K562 (cell line): ENCODE measurements at regions not wholly inside any gene's neighbourhood (a gene's known extent, or its start where the extent isn't known, plus 50 kb on each side); places are given as distances from the start of the nearest gene placed in this dataset.
A peak's percentile ranks its signal among the peaks of the same experiment; 100 is the strongest.

Source experiments
- ATAC-seq: fragments of 200-7000 bp; cut with Tn5 transposase; 3 replicates; pipeline ENCODE4 v1.9.1; 2020; ENCODE audit warnings: moderate library complexity
- BruUV-seq: library from RNA; stranded (reverse); fragments of 400-500 nt; replicated peaks from 2 replicates; lab custom pipeline; 2021; lab: Mats Ljungman, UMichigan
- CTCF ChIA-PET: fragments of 300-600 bp; formaldehyde crosslinking; extraction: SDS; loops from one replicate; lab custom pipeline; 2021; ENCODE audit warnings: low intra/inter-chr PET ratio; lab: Yijun Ruan, JAX
- POLR2A ChIA-PET: fragments of 300-600, 350-650 bp; sonication (Branson Sonifier 250); formaldehyde crosslinking; extraction: SDS; loops from one replicate; lab custom pipeline; 2021; ENCODE audit warnings: antibody characterized with exemption, inconsistent platforms; lab: Yijun Ruan, JAX
- DNase-seq, 4 experiments: peaks; one replicate each; pipeline versions ENCODE4 v3.0.0 to v3.0.0-alpha.2; 2011 to 2018; ENCODE audit warnings: low spot score in 3 of 4, mixed read lengths in 3 of 4; ENCODE audit errors: extremely low read depth in 1 of 4
- FAIRE-seq: peaks from 2 replicates; lab custom pipeline; 2011; peaks lifted over from hg19 to GRCh38; lab: Jason Lieb, UNC
- H2AFZ ChIP-seq: 2 replicates; pipeline ENCODE4 v1.6.0; 2011; ENCODE audit warnings: low read depth, low read length, control low read depth, inconsistent platforms
- H3K27ac ChIP-seq: fragments of 200-600 bp; 3 replicates; pipeline ENCODE4 v1.8.0; 2011; ENCODE audit warnings: low read depth, mild to moderate bottlenecking, control low read depth, inconsistent platforms, low read length, moderate library complexity, mixed read lengths; ENCODE audit errors: extremely low read depth
- H3K27me3 ChIP-seq, 2 experiments: fragments of 300-600 bp in 1 of 2; 2 replicates in 1 of 2; 3 replicates in 1 of 2; pipeline versions ENCODE4 v1.6.0 to v1.8.0; 2011; ENCODE audit warnings: inconsistent platforms in 2 of 2, low read length in 2 of 2, mild to moderate bottlenecking in 1 of 2, mixed read lengths in 1 of 2, moderate library complexity in 1 of 2; ENCODE audit not compliant: control insufficient read depth in 2 of 2, insufficient read depth in 2 of 2
- H3K36me3 ChIP-seq: fragments of 300-600 bp; 3 replicates; pipeline ENCODE4 v1.8.0; 2011; ENCODE audit warnings: mild to moderate bottlenecking, low read length, inconsistent platforms; ENCODE audit not compliant: control insufficient read depth, insufficient read depth
- H3K4me1 ChIP-seq, 2 experiments: fragments of 200-600 bp in 1 of 2; replicated peaks in 1 of 2; 2 replicates in 1 of 2; 3 replicates in 1 of 2; pipeline versions ENCODE4 v1.5.1 to v1.8.0; 2011; ENCODE audit warnings: inconsistent platforms in 2 of 2, low read length in 2 of 2, mild to moderate bottlenecking in 1 of 2, mixed read lengths in 1 of 2, moderate library complexity in 1 of 2; ENCODE audit not compliant: control insufficient read depth in 2 of 2, insufficient read depth in 2 of 2
- H3K4me2 ChIP-seq: 2 replicates; pipeline ENCODE4 v1.6.1; 2011; ENCODE audit warnings: low read length, control low read depth, inconsistent platforms, mixed read lengths; ENCODE audit not compliant: insufficient read depth
- H3K4me3 ChIP-seq: fragments of 200-600 bp; sonication (generic), shearing (Covaris generic); 2 replicates; pipeline ENCODE4 v1.5.1; 2016; ENCODE audit warnings: control low read depth, inconsistent platforms
- H3K79me2 ChIP-seq: fragments of 200-600 bp; 3 replicates; pipeline ENCODE4 v1.8.0; 2011; ENCODE audit warnings: low read length, inconsistent platforms; ENCODE audit not compliant: control insufficient read depth, insufficient read depth
- H3K9ac ChIP-seq, 2 experiments: 2 replicates each; pipeline versions ENCODE4 v1.6.0 to v1.6.1; 2011; ENCODE audit warnings: low read depth in 2 of 2, low read length in 2 of 2, control low read depth in 1 of 2, inconsistent platforms in 1 of 2, mild to moderate bottlenecking in 1 of 2, mixed read lengths in 1 of 2; ENCODE audit not compliant: insufficient read depth in 1 of 2
- H3K9me1 ChIP-seq: one replicate; pipeline ENCODE4 v1.6.0; 2011; ENCODE audit warnings: inconsistent platforms, mild to moderate bottlenecking, low read length, moderate library complexity; ENCODE audit not compliant: control insufficient read depth, insufficient read depth
- H3K9me3 ChIP-seq: replicated peaks from 2 replicates; pipeline ENCODE4 v1.5.1; 2011; ENCODE audit warnings: low read depth, low read length, inconsistent platforms; ENCODE audit not compliant: control insufficient read depth, insufficient read depth
- H4K20me1 ChIP-seq: replicated peaks from 2 replicates; pipeline ENCODE4 v1.6.1; 2011; ENCODE audit warnings: low read length, inconsistent platforms, mixed read lengths; ENCODE audit not compliant: control insufficient read depth, insufficient read depth
- ATF6 ChIP-seq: sonication (generic); formaldehyde crosslinking; IDR thresholded peaks from 2 replicates; pipeline ENCODE4 v1.4.0; 2020; ENCODE audit warnings: mild to moderate bottlenecking, missing genetic modification reagents
- CHD4 ChIP-seq: fragments of 200-600 bp; sonication (generic); IDR thresholded peaks from 3 replicates; pipeline ENCODE4 v1.6.1; 2012; ENCODE audit warnings: low read depth, mild to moderate bottlenecking, mixed read lengths, low read length, inconsistent platforms; ENCODE audit not compliant: insufficient read depth, insufficient replicate concordance, poor library complexity, severe bottlenecking
- EHMT2 ChIP-seq: fragments of 450-650 bp; IDR thresholded peaks from 2 replicates; pipeline ENCODE4 v1.6.1; 2018; ENCODE audit warnings: antibody characterized with exemption
- EZH2 ChIP-seq: IDR thresholded peaks from 2 replicates; pipeline ENCODE4 v1.6.1; 2012; ENCODE audit warnings: low read depth, mild to moderate bottlenecking, inconsistent platforms, low read length, borderline replicate concordance
- HNRNPL ChIP-seq: fragments of 200-400 bp; formaldehyde crosslinking; IDR thresholded peaks from 2 replicates; pipeline ENCODE4 v1.6.1; 2017; ENCODE audit warnings: low read depth, mild to moderate bottlenecking, low read length
- JUND ChIP-seq, 2 experiments: IDR thresholded peaks; 2 replicates in 1 of 2; 3 replicates in 1 of 2; pipeline ENCODE4 v1.6.1; 2011; ENCODE audit warnings: borderline replicate concordance in 2 of 2, low read depth in 2 of 2, low read length in 2 of 2, improper control_type of control experiment in 1 of 2, missing biosample characterization in 1 of 2, missing genetic modification characterization in 1 of 2, missing genetic modification reagents in 1 of 2
- NFIC ChIP-seq: fragments of 450-650 bp; IDR thresholded peaks from 2 replicates; pipeline ENCODE4 v1.6.1; 2017; ENCODE audit warnings: mild to moderate bottlenecking, inconsistent platforms
- NFIX ChIP-seq: fragments of 250-450 bp; sonication (Bioruptor Pico); IDR thresholded peaks from 2 replicates; pipeline ENCODE4 v1.4.0; 2020; ENCODE audit warnings: low read depth, mild to moderate bottlenecking, moderate library complexity
- RUNX1 ChIP-seq: sonication (generic); IDR thresholded peaks from 2 replicates; pipeline ENCODE4 v1.6.1; 2016; ENCODE audit warnings: antibody characterized with exemption, low read depth
- ZZZ3 ChIP-seq: fragments of 450-650 bp; IDR thresholded peaks from 2 replicates; pipeline ENCODE4 v1.6.1; 2016; ENCODE audit warnings: antibody characterized with exemption, mild to moderate bottlenecking, moderate library complexity
- WGBS: fragments of 100-300 bp; shearing (Covaris generic); methylation state at CpG from one replicate; pipeline ENCODE4 v1.1.6; 2016; ENCODE audit warnings: low coverage, mixed read lengths; ENCODE audit not compliant: insufficient coverage; ENCODE audit errors: missing lambda C conversion rate; 5-methylcytosine and 5-hydroxymethylcytosine counted together
- in situ Hi-C: fragments of 300-500 bp; cut with MboI; formaldehyde crosslinking; loops from 4 replicates; pipeline ENCODE4 v1.15.0; 2018; ENCODE audit warnings: inconsistent platforms, mixed read lengths
- intact Hi-C: fragments of 100-400 bp; cut with micrococcal nuclease; formaldehyde crosslinking; loops from 2 replicates; pipeline ENCODE4 v1.14.2; 2022
- TF ChIP-seq, protein P1 (sequence below): fragments of 450-650 bp; IDR thresholded peaks from 2 replicates; pipeline ENCODE4 v1.6.1; 2018; ENCODE audit not compliant: partially characterized antibody

DNA sequence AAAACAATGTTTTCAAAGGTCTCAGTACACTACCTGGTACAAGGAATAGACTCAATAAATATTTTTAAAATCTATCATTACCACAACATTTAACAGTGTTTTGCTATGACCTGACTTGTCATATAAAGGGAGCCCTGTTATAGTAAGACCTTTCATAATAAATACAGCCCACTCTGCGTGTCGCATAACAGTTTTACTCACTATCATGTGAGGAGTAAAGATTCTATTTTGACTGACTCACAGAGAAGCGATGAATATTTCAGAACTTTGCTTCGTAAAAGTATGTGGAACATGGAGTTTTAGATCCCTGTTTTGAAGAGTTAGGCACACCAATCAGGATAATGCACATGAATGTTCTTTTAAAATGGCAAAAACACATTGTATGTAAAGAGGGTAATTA, 531.2 kb downstream of the KCNA4 start (continued):
- TF ChIP-seq ATF6 (CRISPR knock-in tag) (no peak), EHMT2 (no peak), ZZZ3 (no peak)
- TF ChIP-seq, protein P1, sequence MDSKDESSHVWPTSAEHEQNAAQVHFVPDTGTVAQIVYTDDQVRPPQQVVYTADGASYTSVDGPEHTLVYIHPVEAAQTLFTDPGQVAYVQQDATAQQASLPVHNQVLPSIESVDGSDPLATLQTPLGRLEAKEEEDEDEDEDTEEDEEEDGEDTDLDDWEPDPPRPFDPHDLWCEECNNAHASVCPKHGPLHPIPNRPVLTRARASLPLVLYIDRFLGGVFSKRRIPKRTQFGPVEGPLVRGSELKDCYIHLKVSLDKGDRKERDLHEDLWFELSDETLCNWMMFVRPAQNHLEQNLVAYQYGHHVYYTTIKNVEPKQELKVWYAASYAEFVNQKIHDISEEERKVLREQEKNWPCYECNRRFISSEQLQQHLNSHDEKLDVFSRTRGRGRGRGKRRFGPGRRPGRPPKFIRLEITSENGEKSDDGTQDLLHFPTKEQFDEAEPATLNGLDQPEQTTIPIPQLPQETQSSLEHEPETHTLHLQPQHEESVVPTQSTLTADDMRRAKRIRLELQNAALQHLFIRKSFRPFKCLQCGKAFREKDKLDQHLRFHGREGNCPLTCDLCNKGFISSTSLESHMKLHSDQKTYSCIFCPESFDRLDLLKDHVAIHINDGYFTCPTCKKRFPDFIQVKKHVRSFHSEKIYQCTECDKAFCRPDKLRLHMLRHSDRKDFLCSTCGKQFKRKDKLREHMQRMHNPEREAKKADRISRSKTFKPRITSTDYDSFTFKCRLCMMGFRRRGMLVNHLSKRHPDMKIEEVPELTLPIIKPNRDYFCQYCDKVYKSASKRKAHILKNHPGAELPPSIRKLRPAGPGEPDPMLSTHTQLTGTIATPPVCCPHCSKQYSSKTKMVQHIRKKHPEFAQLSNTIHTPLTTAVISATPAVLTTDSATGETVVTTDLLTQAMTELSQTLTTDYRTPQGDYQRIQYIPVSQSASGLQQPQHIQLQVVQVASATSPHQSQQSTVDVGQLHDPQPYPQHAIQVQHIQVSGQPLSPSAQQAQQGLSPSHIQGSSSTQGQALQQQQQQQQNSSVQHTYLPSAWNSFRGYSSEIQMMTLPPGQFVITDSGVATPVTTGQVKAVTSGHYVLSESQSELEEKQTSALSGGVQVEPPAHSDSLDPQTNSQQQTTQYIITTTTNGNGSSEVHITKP: no peak

GRCh38 chr11:29484548-29484947, 532.3 kb downstream of the KCNA4 start:
- no TSS peak for BruUV-seq
- Histone ChIP-seq H3K9me3 (no peaks in the 10 kb centered on the region), H3K4me3 (no peak overlapping the region), H3K36me3 (no peaks in the 10 kb centered on the region), H2AFZ (no peak overlapping the region), H3K27ac (no peak overlapping the region), H4K20me1 (no peaks in the 10 kb centered on the region), H3K27me3 (no peaks in the 10 kb centered on the region), H3K9me1 (no peaks in the 10 kb centered on the region), H3K4me1 (no peaks in the 10 kb centered on the region), H3K79me2 (no peaks in the 10 kb centered on the region), H3K9ac (no peak overlapping the region), H3K4me2 (no peak overlapping the region)
- ChIA-PET POLR2A (no interaction called here), CTCF (no interaction called here)
- intact Hi-C loops: no loop called here
- FAIRE-seq (no peak), ATAC-seq (no peak), DNase-seq (no peak)
- WGBS: 0% methylated on average over 1 of the region's 1 CpG
- in situ Hi-C loops: no loop called here
- TF ChIP-seq JUND (IDR thresholded peaks at IDR 0.05; ENCODE audit: borderline replicate concordance, low read depth, low read length) (no peak), JUND (tag; IDR thresholded peaks at IDR 0.05; ENCODE audit: borderline replicate concordance, low read depth, low read length) (no peak), HNRNPL (no peak), NFIX (CRISPR knock-in tag) (peak; percentile 95), CHD4 (no peak), EZH2 (no peak), NFIC (peak; percentile 92), RUNX1 (no peak)
